GM21515 (cell line): ENCODE measurements at regions not wholly inside any gene's neighbourhood (a gene's known extent, or its start where the extent isn't known, plus 50 kb on each side); places are given as distances from the start of the nearest gene placed in this dataset.
"Not testable (repeated sequence)": the region's sequence is repeated elsewhere in the genome, so short reads cannot be mapped to it uniquely, and the experiment has no call there.

ENCODE experiments used
- ATAC-seq: cut with Tn5 transposase; IDR thresholded peaks from one replicate; pipeline ENCODE4 v1.9.1; 2021; ENCODE audit not compliant: unreplicated experiment

DNA sequence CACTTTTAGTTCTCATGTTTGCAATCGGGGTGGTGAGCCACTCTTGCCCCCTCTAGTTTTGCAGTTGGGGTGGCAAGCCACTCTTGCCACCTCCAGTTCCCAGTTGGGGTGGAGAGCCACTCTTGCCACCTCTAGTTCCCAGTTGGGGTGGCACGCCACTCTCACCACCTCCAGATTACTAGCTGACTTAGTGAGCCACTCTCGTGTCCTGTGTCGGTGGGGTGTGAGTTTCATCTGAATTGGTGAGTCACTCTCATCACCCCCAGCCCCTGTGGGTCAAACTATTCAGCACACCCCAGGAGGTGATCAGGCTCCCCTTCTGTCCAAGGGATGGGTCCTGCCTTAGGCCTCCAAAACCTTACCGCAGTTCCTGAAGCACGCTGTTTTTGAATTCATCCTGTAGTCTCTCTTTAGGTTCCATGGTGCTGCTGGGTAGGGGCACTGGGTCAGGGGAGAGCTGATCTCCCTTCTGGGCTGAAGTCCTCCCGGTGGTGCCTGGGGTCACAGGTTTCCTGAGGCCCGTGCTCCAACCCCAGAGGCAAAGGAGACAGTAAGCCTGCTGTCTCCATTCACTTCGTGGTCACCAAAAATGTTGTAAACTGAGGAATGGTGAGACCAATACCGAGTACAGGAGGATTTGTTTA is 224.2 kb upstream of the SYNCRIP start:
- ATAC-seq, result no peak

DNA sequence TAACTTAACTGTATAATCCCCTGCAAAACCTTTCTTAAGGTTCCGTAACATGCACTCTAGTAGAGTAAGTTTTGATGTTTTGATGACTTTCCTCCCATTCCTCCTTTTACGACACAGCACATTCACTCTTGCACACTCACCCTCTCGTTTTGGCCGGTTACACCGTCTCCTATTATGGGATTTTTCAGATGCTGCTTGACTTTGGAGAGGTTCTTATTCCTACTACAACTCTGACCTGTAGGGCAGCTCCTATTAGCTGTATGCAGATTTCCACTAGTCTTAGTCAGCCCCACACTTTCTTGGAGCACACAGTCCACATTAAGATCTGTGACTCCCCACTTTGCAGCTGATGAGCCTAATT is 223.7 kb upstream of the SYNCRIP start:
- no peak for ATAC-seq

GRCh38 chr6:85865420-85866369 is 223.0 kb upstream of the SYNCRIP start:
- peak; percentile 69 for ATAC-seq

DNA sequence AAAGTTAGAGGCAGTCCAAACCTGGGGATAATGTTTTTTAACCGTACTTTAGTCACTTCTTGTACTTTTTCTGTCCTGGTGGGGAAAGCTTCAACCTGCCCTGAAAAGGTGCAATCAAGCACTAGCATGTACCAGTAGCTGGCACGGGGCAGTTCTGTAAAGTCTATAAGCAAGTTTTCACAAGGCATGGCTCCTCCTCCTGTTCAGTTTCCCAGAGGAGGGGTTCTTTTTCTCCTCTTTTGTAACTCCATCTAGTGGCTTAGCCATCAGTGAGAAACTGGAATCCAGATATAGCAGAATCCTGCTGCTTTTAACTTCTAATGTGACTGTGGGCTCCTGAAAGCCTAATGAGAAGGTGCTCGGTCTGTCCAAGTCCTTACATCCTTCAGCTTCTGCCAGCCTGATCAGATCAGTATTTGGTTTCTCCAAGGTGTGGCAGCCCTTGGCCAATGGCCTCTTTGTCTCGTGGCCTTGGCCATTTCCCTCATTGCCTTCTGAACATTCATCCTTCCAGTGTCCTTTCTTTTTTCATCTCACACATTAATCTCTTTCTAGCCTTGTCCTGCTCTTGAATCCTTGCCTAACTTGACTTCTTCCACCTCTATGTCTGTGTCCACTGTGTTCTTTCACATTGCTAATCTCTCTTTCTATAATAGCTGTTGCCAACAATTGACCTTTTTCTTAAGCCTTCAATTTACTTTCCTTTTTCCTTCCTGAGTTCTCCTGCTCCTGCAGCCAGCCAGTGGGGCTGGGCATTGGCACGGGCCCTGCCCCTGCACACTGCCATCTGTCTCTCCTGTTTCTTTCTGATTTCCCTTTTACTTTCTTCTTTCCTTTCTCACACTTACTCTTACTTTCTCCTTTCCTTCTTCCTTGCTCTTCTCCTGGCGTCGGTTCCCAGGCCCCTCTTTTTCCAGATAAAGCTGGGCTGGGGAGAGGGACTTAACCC is 222.0 kb upstream of the SYNCRIP start:
- ATAC-seq, result no peak

- no peak for ATAC-seq
These were observed 213.5 kb upstream of the SYNCRIP start for GRCh38 chr6:85856235-85856634.

GRCh38 chr6:85838351-85839119 is 195.8 kb upstream of the SYNCRIP start:
- not testable (repeated sequence) for ATAC-seq

DNA sequence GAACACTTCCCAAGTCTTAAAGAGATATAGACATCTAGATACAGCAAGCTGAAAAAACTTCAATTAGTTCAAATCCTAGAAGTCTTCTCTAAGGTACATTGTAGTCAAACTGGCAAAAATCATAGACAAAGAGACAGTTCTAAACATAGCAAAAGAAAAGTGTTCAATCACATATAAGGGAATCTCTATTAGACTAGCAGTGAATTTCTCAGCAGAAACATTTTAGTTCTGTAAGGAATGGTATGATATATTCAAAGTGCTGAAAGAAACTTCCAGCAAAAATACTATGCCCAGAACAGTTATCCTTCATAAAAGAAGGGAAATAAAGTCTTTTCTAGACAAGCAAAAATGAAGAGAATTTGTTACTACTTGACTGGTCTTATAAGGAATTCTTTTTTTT is 186.3 kb upstream of the SYNCRIP start:
- ATAC-seq, result no peak

DNA sequence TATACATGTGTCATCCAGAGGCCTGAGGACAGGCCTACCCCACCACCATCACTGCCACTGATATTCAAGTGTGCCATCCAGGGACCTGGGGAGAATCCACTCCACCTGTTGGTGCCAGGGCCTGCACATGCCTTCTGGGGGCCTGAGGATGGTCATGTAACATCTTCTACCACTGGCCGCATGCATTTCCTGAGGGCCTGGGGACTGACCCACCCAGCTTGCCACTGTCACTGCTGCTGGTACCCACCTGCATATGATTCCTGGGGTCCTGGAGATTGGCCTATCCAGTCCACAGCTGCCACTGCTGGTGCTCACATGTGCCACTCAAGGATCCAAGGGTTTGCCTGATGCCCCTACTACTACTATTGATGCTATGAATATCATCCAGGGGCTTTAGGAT is 184.3 kb upstream of the SYNCRIP start:
- ATAC-seq, result no peak

DNA sequence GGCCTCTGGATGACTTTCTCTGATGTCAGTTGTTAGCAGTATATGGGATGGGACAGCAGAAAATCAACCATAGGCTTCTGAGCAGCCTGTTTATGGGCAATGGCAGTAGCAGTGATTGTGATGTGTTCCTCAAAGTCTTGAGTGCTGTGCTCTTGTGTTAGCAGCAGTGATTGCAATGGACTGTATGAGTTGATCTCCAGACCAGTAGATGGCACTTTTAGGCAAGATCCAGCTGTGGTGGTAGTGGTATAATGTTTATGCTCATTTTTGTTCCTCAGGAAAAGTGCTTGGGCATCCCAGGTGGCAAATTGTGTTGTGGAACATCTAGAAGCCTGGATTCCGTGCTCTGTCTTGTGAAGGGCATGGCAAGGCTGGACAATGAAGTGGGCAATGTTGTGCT is 181.6 kb upstream of the SYNCRIP start:
- ATAC-seq, result no peak

DNA sequence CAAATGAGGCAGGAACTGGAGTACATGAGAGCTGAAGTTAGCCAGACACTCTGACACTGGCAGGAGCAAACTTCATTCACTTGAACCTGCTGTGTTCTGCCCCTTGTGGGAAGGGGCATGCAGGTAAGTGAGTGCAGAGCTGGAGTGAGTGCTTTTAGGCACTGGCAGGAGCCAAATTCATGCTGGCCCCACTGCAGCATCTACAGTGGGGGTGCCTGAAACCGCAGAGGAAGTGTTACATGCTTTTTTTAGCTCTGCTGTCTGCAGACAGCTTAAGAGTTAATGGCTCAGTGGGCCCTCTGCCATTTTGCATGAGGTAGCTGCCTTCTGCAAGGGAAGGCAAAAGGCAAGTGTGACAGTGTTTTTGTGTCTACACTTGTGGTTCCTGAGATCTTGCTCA is 167.9 kb upstream of the SYNCRIP start:
- no peak for ATAC-seq

DNA sequence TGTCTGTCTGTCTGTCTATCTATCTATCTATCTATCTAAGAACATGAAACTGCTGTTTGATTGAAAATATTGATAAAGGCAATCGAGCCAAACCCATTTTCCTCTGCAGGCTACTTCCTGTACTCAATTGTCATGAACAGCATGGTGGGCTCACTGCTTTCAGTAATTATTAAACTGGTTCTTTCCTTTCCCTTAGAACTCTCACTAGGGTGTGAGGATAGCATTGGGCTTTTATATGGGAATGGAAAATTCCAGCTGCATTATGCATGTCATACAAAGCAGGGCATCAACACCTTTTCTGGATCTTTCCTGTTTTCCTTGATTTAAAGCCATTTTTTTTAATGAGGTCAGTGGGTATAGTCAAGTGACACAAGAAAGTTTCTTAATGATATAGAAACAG is 161.0 kb upstream of the SYNCRIP start:
- ATAC-seq, result no peak

- no peak for ATAC-seq
These were observed 159.5 kb upstream of the SYNCRIP start for GRCh38 chr6:85802162-85802561.

GRCh38 chr6:85798931-85799652 is 156.4 kb upstream of the SYNCRIP start:
- ATAC-seq, result no peak

- ATAC-seq, result no peak
These were observed 155.3 kb upstream of the SYNCRIP start for GRCh38 chr6:85797993-85798392.

- ATAC-seq, result no peak
These were observed 153.3 kb upstream of the SYNCRIP start for GRCh38 chr6:85795945-85796344.

GRCh38 chr6:85792254-85792653 is 149.6 kb upstream of the SYNCRIP start:
- ATAC-seq, result no peak

- no peak for ATAC-seq
These were observed 133.2 kb upstream of the SYNCRIP start for GRCh38 chr6:85775883-85776282.

- ATAC-seq, result no peak
These were observed 130.0 kb upstream of the SYNCRIP start for GRCh38 chr6:85772641-85773040.

DNA sequence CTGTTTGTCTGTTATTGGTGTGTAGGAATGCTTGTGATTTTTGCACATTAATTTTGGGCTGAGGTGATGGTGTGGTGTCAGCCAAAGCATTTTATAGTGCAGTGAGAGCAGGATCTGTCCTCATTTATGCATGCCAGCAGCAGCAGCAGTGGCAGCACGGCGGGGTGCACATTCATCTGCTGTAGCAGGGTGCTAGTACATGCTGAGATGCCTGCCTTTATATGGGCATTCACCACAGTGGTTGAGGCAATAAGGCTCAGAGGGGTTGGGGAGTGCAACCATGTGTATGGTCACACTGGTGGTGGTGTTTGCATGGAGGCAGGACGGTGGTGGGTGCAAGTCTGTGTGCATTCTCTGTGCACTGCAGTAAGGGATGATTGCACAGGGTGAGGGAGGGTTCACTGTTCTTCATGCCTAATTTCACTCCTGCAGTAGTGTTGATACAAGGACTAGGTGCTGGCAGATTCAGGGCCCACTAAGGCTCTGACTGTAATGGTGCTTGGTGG is 129.3 kb upstream of the SYNCRIP start:
- ATAC-seq, result no peak

DNA sequence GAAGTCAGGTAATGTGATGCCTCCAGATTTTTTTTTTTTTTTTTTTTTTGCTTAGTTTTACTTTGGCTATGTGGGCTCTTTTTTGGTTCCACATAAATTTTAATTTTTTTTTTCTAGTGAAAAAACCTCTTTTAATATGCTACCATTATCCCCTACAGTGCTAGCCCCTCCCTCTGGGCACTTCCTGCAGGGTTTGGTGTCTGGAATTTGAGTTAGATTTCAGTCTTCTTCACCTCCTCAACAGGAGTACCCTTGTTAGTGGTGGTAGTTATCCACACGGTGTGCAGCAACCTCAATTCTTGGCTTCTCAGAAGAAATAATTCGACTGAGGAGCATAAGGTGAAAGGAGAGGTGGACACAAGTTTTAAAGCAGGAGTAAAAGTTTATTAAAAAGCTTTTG is 128.8 kb upstream of the SYNCRIP start:
- no peak for ATAC-seq
